Inferior parietal cortex (tissue), 1 donor: ENCODE measurements at regions not wholly inside any gene's neighbourhood (a gene's known extent, or its start where the extent isn't known, plus 50 kb on each side); places are given as distances from the start of the nearest gene placed in this dataset.

Experiments used
- DNase-seq: peaks from one replicate; pipeline ENCODE4 v3.0.0-alpha.2; 2016; ENCODE audit errors: extremely low spot score

- no peak for DNase-seq
Observed at GRCh38 chr3:34972481-34972880, 666.8 kb upstream of the ARPP21 start.

- no peak for DNase-seq
Observed at GRCh38 chr3:34973586-34973985, 665.7 kb upstream of the ARPP21 start.

- DNase-seq = peak; percentile 26
Observed at GRCh38 chr3:34983631-34984030, 655.7 kb upstream of the ARPP21 start.

- DNase-seq = no peak
Observed at GRCh38 chr3:34988296-34988695, 651.0 kb upstream of the ARPP21 start.

GRCh38 chr3:34995796-34996430 lies 643.4 kb upstream of the ARPP21 start:
- no peak for DNase-seq

GRCh38 chr3:34998902-34999301 lies 640.4 kb upstream of the ARPP21 start:
- no peak for DNase-seq

- DNase-seq = no peak
Observed at GRCh38 chr3:35012214-35012613, 627.1 kb upstream of the ARPP21 start.

- DNase-seq = no peak
Observed at GRCh38 chr3:35028157-35028556, 611.2 kb upstream of the ARPP21 start.

GRCh38 chr3:35042210-35042991 lies 596.9 kb upstream of the ARPP21 start:
- no peak for DNase-seq

GRCh38 chr3:35043040-35043439 lies 596.3 kb upstream of the ARPP21 start:
- no peak for DNase-seq

- DNase-seq = no peak
Observed at GRCh38 chr3:35044190-35044589, 595.1 kb upstream of the ARPP21 start.

- DNase-seq = no peak
Observed at GRCh38 chr3:35045118-35045517, 594.2 kb upstream of the ARPP21 start.

- no peak for DNase-seq
Observed at GRCh38 chr3:35064761-35065160, 574.6 kb upstream of the ARPP21 start.

GRCh38 chr3:35065891-35066290 lies 573.4 kb upstream of the ARPP21 start:
- no peak for DNase-seq

GRCh38 chr3:35067750-35068149 lies 571.6 kb upstream of the ARPP21 start:
- no peak for DNase-seq

- no peak for DNase-seq
Observed at GRCh38 chr3:35070088-35070487, 569.2 kb upstream of the ARPP21 start.

- DNase-seq = no peak
Observed at GRCh38 chr3:35071772-35072171, 567.6 kb upstream of the ARPP21 start.

- no peak for DNase-seq
Observed at GRCh38 chr3:35078780-35079179, 560.5 kb upstream of the ARPP21 start.

GRCh38 chr3:35079403-35079802 lies 559.9 kb upstream of the ARPP21 start:
- no peak for DNase-seq

GRCh38 chr3:35081899-35082298 lies 557.4 kb upstream of the ARPP21 start:
- no peak for DNase-seq

GRCh38 chr3:35088943-35089342 lies 550.4 kb upstream of the ARPP21 start:
- no peak for DNase-seq

- DNase-seq = no peak
Observed at GRCh38 chr3:35114686-35115085, 524.6 kb upstream of the ARPP21 start.

GRCh38 chr3:35120026-35120425 lies 519.3 kb upstream of the ARPP21 start:
- no peak for DNase-seq

GRCh38 chr3:35137612-35138011 lies 501.7 kb upstream of the ARPP21 start:
- DNase-seq = no peak
